Karpas-422 (cell line): ENCODE measurements at regions not wholly inside any gene's neighbourhood (a gene's known extent, or its start where the extent isn't known, plus 50 kb on each side); places are given as distances from the start of the nearest gene placed in this dataset.

ENCODE experiments used
- DNase-seq: peaks from one replicate; pipeline ENCODE4 v3.0.0-alpha.2; 2015
- H2AFZ ChIP-seq: fragments of 200-600 bp; sonication (generic); 2 replicates; pipeline ENCODE4 v1.6.1; 2014; ENCODE audit warnings: antibody characterized with exemption, low read length, mixed read lengths
- H3K27ac ChIP-seq: fragments of 200-600 bp; sonication (generic); 2 replicates; pipeline ENCODE4 v1.5.1; 2014; ENCODE audit warnings: mild to moderate bottlenecking, low read length, moderate library complexity
- H3K27me3 ChIP-seq: fragments of 200-600 bp; sonication (generic); 2 replicates; pipeline ENCODE4 v1.6.1; 2014; ENCODE audit warnings: low read length, mixed read lengths
- H3K36me3 ChIP-seq: fragments of 200-600 bp; sonication (generic); 2 replicates; pipeline ENCODE4 v1.6.1; 2014; ENCODE audit warnings: low read length, mixed read lengths; ENCODE audit not compliant: insufficient read depth
- H3K4me1 ChIP-seq: fragments of 200-600 bp; sonication (generic); 2 replicates; pipeline ENCODE4 v1.6.1; 2014; ENCODE audit warnings: mild to moderate bottlenecking, low read length, mixed read lengths
- H3K4me2 ChIP-seq: fragments of 200-600 bp; sonication (generic); 2 replicates; pipeline ENCODE4 v1.6.1; 2014; ENCODE audit warnings: low read length, low read depth, mild to moderate bottlenecking; ENCODE audit not compliant: poor library complexity, severe bottlenecking
- H3K4me3 ChIP-seq: fragments of 200-600 bp; sonication (generic); 2 replicates; pipeline ENCODE4 v1.5.1; 2014; ENCODE audit warnings: mild to moderate bottlenecking, antibody characterized with exemption, low read length, mixed read lengths
- H3K79me2 ChIP-seq: fragments of 200-600 bp; sonication (generic); 2 replicates; pipeline ENCODE4 v1.6.1; 2014; ENCODE audit warnings: mild to moderate bottlenecking, low read length, mixed read lengths
- H3K9ac ChIP-seq: fragments of 200-600 bp; sonication (generic); 2 replicates; pipeline ENCODE4 v1.6.0; 2014; ENCODE audit warnings: low read length
- H3K9me2 ChIP-seq: fragments of 200-600 bp; sonication (generic), shearing (Covaris generic); replicated peaks from 2 replicates; pipeline ENCODE4 v1.6.0; 2014; ENCODE audit warnings: mild to moderate bottlenecking, low read length, moderate library complexity; ENCODE audit not compliant: insufficient read depth
- H3K9me3 ChIP-seq: fragments of 300-700, 200-600 bp; sonication (generic); 2 replicates; pipeline ENCODE4 v1.6.1; 2014; ENCODE audit warnings: low read length, mixed read lengths
- H4K20me1 ChIP-seq: fragments of 200-600 bp; sonication (generic); 2 replicates; pipeline ENCODE4 v1.6.1; 2014; ENCODE audit warnings: mild to moderate bottlenecking, antibody characterized with exemption, low read length, low read depth; ENCODE audit not compliant: insufficient read depth

GRCh38 chr14:65279510-65279909, 133.0 kb upstream of the FUT8 start:
- H3K27me3 ChIP-seq = no peaks in the 10 kb centered on the region
- H2AFZ ChIP-seq = no peak overlapping the region
- no peak overlapping the region for H3K9ac ChIP-seq
- no peaks in the 10 kb centered on the region for H3K9me3 ChIP-seq
- H4K20me1 ChIP-seq = no peaks in the 10 kb centered on the region
- no peak overlapping the region for H3K4me3 ChIP-seq
- H3K36me3 ChIP-seq = no peaks in the 10 kb centered on the region
- no peak for DNase-seq
- H3K9me2 ChIP-seq = no peaks in the 10 kb centered on the region
- no peak overlapping the region for H3K27ac ChIP-seq
- H3K4me1 ChIP-seq = peaks cover 13% of the 10 kb centered on the region
- no peaks in the 10 kb centered on the region for H3K79me2 ChIP-seq
- H3K4me2 ChIP-seq = no peak overlapping the region

DNA sequence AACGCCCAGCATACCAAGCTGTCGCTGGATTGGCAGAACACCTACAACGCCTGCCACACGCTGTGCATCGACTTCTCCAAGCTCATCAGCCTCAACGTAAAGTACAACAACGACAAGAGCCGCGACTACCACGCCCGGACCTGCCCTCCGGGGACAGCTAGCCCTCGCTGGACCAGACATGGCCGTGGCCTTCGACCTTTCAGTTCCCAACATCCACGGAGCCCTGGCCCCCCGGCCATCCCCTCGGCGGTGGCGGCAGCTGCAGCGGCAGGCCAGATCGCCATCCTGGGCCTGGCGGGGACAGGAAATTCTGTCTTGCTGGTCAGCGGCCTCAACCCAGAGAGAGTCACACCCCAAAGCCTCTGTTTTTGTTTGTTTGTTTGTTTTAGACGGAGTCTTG, 132.6 kb upstream of the FUT8 start:
- Histone ChIP-seq H3K9me3 (no peaks in the 10 kb centered on the region), H3K79me2 (no peaks in the 10 kb centered on the region), H3K4me2 (no peak overlapping the region), H3K9me2 (no peaks in the 10 kb centered on the region), H2AFZ (no peak overlapping the region), H3K27ac (no peak overlapping the region), H4K20me1 (no peaks in the 10 kb centered on the region), H3K36me3 (no peaks in the 10 kb centered on the region), H3K4me1 (peaks cover 13% of the 10 kb centered on the region), H3K9ac (no peak overlapping the region), H3K27me3 (no peaks in the 10 kb centered on the region), H3K4me3 (no peak overlapping the region)
- DNase-seq = no peak

- no peaks in the 10 kb centered on the region for H4K20me1 ChIP-seq
- peaks cover 13% of the 10 kb centered on the region for H3K4me1 ChIP-seq
- H2AFZ ChIP-seq = no peak overlapping the region
- no peak for DNase-seq
- H3K9me2 ChIP-seq = no peaks in the 10 kb centered on the region
- no peak overlapping the region for H3K27ac ChIP-seq
- H3K79me2 ChIP-seq = no peaks in the 10 kb centered on the region
- H3K36me3 ChIP-seq = no peaks in the 10 kb centered on the region
- H3K27me3 ChIP-seq = no peaks in the 10 kb centered on the region
- no peak overlapping the region for H3K4me2 ChIP-seq
- no peak overlapping the region for H3K9ac ChIP-seq
- no peaks in the 10 kb centered on the region for H3K9me3 ChIP-seq
- H3K4me3 ChIP-seq = no peak overlapping the region
Measured at GRCh38 chr14:65280653-65281052, 131.9 kb upstream of the FUT8 start.

GRCh38 chr14:65281991-65282895, 130.3 kb upstream of the FUT8 start:
- H3K79me2 ChIP-seq = no peaks in the 10 kb centered on the region
- no peaks in the 10 kb centered on the region for H3K36me3 ChIP-seq
- peak overlapping the region; percentile 46 for H3K4me2 ChIP-seq
- peak overlapping the region; percentile 65; the same call in 1 of the 2 replicates for H2AFZ ChIP-seq
- no peaks in the 10 kb centered on the region for H4K20me1 ChIP-seq
- no peak overlapping the region for H3K4me3 ChIP-seq
- H3K27me3 ChIP-seq = no peaks in the 10 kb centered on the region
- no peak for DNase-seq
- peaks cover 26% of the 10 kb centered on the region for H3K4me1 ChIP-seq
- H3K9ac ChIP-seq = no peak overlapping the region; the same call in 1 of the 2 replicates
- no peaks in the 10 kb centered on the region for H3K9me3 ChIP-seq
- no peaks in the 10 kb centered on the region for H3K9me2 ChIP-seq
- H3K27ac ChIP-seq = no peak overlapping the region

DNA sequence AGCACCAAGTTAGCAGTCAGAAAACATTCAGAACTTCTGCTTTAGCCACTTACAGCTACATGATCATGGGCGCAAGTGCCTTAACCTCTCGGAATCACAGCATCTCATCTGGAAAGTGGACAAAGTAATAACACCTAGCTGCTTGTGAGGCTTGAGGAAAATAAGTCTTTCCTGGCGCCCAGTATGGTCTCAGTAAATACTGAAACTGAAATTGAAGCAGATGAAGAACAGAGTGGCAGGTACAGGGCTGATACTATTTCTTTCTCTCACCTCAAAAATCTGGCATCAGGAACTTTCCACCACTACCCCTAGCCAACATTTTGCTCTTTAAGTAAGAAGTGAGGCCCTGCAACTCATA, 129.7 kb upstream of the FUT8 start:
- DNase-seq = no peak
- no peak overlapping the region for H3K4me2 ChIP-seq

GRCh38 chr14:65286443-65286842, 126.1 kb upstream of the FUT8 start:
- peak; percentile 91 for DNase-seq

More for the DNA sequence above, 129.7 kb upstream of the FUT8 start:
- Histone ChIP-seq H3K27ac (no peak overlapping the region), H3K36me3 (no peaks in the 10 kb centered on the region), H3K9me3 (no peaks in the 10 kb centered on the region), H3K9me2 (no peaks in the 10 kb centered on the region), H2AFZ (no peak overlapping the region), H3K4me3 (no peak overlapping the region), H3K79me2 (no peaks in the 10 kb centered on the region), H3K9ac (no peak overlapping the region), H3K27me3 (no peaks in the 10 kb centered on the region), H3K4me1 (peaks cover 32% of the 10 kb centered on the region), H4K20me1 (no peaks in the 10 kb centered on the region)

GRCh38 chr14:65287264-65288131, 125.0 kb upstream of the FUT8 start:
- peak; percentile 64 for DNase-seq
- Histone ChIP-seq H3K4me3 (no peak overlapping the region), H3K9ac (peak overlapping the region; percentile 8; the same call in 1 of the 2 replicates), H3K27me3 (no peaks in the 10 kb centered on the region), H3K9me3 (no peaks in the 10 kb centered on the region), H2AFZ (peak overlapping the region; percentile 21; the same call in 1 of the 2 replicates), H3K9me2 (no peaks in the 10 kb centered on the region), H4K20me1 (no peaks in the 10 kb centered on the region), H3K79me2 (no peaks in the 10 kb centered on the region), H3K4me2 (peak overlapping the region; percentile 49), H3K27ac (no peak overlapping the region), H3K4me1 (peaks cover 33% of the 10 kb centered on the region), H3K36me3 (no peaks in the 10 kb centered on the region)

More at GRCh38 chr14:65286443-65286842, 126.1 kb upstream of the FUT8 start:
- Histone ChIP-seq H3K4me3 (no peak overlapping the region), H3K36me3 (no peaks in the 10 kb centered on the region), H3K4me1 (peaks cover 41% of the 10 kb centered on the region), H3K9me2 (no peaks in the 10 kb centered on the region), H3K27ac (no peak overlapping the region), H3K27me3 (no peaks in the 10 kb centered on the region), H3K9ac (no peak overlapping the region), H4K20me1 (no peaks in the 10 kb centered on the region), H3K4me2 (peak overlapping the region; percentile 49), H3K79me2 (no peaks in the 10 kb centered on the region), H2AFZ (peak overlapping the region; percentile 38; the same call in 1 of the 2 replicates), H3K9me3 (no peaks in the 10 kb centered on the region)

DNA sequence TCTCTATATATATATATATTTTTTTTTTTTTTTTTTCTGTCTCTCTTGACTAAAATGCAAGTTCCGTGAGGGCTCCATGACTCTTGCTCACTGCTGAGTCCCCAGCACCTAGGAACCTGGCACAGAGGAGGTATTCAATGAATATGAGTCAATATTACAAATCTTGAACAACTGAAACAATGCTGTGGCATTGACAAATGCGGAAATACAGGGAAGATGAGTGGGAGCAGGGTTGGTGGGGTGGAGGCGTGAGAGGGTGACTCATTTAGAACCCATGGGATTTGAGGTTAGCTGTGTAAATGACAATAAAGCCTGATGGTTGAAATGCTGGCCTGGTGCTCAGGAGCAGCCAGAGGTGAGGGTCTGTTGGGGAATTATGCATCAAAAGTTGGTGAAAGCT, 121.7 kb upstream of the FUT8 start:
- Histone ChIP-seq H4K20me1 (no peaks in the 10 kb centered on the region), H3K36me3 (no peaks in the 10 kb centered on the region), H3K9me2 (no peaks in the 10 kb centered on the region), H3K4me2 (peak overlapping the region; percentile 23), H3K27ac (no peak overlapping the region), H3K27me3 (no peaks in the 10 kb centered on the region), H3K79me2 (no peaks in the 10 kb centered on the region), H3K9ac (no peak overlapping the region), H3K4me1 (peaks cover 29% of the 10 kb centered on the region), H3K4me3 (no peak overlapping the region), H3K9me3 (no peaks in the 10 kb centered on the region), H2AFZ (no peak overlapping the region)
- DNase-seq = peak; percentile 63
